GM18505 (cell line): ENCODE measurements at regions not wholly inside any gene's neighbourhood (a gene's known extent, or its start where the extent isn't known, plus 50 kb on each side); places are given as distances from the start of the nearest gene placed in this dataset.
"Not testable (repeated sequence)": the region's sequence is repeated elsewhere in the genome, so short reads cannot be mapped to it uniquely, and the experiment has no call there.

Experiments
- ATAC-seq: cut with Tn5 transposase; IDR thresholded peaks from one replicate; pipeline ENCODE4 v1.9.1; 2021; ENCODE audit not compliant: unreplicated experiment
- POLR2A ChIP-seq: IDR thresholded peaks from 4 replicates; pipeline ENCODE4 v1.6.1; 2011; ENCODE audit warnings: borderline replicate concordance; ENCODE audit not compliant: insufficient read depth, insufficient read length; ENCODE audit errors: extremely low read depth

DNA sequence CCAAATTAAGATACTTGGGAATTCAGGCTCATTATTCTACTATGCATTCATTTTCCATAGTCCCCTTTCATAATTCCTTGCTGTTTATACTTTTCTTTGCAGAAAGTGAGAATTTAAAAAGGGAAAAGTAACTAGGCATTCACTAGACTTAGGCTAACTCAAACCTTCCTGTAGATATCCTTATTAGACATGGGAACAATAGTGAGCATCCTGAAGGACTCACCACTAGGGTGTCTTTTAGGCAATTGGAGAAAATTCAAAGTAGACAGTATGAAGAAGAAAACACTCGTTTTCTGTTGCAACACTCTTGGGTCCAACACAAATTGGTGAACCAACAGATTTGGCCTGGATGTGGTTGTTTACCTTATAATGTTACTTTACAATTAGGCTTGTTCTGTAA is 213.2 kb upstream of the GRIN3A start:
- no peak for TF ChIP-seq POLR2A
- no peak for ATAC-seq

DNA sequence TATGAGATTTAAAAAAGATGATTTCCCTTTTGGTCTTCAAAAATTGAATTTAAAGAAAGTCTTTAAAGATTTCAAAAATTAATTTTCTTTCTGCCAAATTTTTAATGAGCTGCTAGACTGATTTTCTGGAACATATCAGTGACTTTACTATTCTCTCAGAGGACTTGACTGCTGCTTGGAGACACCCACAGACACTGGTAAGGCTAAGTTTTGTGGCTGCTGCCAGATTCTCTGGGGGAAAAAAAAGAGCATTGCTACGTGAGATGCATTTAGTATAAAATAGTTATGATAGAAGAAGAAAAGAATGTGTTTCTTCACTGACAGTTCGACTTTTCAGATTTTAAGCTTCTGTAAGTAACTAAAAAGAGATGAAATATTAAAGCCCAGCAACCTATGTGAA is 193.3 kb upstream of the GRIN3A start:
- no peak for TF ChIP-seq POLR2A

DNA sequence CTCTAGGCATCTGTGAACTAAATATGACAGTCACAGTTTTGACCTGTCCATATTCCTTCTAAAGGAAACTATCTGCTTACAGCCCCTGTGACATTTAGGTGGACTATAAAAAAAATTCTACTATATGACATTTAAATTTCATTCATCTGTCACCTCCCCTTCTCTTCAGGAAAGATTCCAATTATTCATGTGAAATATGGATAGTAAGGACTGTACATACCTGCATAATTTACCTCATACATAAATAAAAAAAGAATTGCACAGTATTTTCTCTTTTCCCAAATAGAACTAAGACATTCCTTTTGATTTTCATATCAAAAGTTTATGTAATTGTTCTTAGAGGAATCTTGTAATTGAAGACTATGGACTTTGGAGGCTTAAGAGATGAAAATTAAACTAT is 192.3 kb upstream of the GRIN3A start:
- no peak for TF ChIP-seq POLR2A
- ATAC-seq: no peak

More for the DNA sequence above, 193.3 kb upstream of the GRIN3A start:
- no peak for ATAC-seq

DNA sequence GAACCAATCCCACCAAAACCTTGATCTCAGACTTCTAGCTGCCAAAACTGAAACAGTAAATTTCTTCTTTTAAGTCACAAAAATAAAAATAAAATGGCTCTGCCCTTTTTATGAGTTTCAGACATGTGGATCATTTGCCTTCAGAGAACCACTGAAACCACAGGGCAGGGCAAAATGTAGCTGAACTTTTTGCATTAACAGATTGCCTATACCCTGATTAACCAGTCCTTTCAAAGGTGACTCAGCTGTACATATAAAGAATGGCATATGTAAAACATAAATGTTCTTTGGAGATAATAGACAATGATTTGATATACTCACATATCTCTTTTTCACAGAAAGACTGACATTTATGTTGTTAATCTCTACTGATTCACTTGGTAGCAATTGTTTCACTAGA is 187.1 kb upstream of the GRIN3A start:
- TF ChIP-seq POLR2A: no peak
- no peak for ATAC-seq

DNA sequence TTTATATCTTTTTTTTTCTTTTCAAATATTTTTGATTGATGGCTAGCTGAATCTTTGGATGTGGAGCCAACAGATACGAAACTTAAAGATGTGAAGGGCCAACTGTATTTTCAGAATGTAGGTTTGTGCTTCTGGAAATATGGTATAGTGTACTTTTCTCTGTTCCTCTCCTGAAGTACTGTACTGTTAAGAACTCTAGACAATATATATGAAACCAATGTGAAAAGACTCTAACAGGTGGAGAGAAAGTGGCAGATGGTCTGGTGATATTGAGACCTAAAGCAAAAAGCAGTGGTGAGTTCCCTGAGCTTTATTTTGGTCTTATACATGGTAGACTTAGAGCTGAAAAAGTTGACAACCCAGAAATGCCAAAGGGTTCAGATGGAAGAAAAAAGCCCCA is 185.0 kb upstream of the GRIN3A start:
- TF ChIP-seq POLR2A: no peak
- ATAC-seq: no peak

DNA sequence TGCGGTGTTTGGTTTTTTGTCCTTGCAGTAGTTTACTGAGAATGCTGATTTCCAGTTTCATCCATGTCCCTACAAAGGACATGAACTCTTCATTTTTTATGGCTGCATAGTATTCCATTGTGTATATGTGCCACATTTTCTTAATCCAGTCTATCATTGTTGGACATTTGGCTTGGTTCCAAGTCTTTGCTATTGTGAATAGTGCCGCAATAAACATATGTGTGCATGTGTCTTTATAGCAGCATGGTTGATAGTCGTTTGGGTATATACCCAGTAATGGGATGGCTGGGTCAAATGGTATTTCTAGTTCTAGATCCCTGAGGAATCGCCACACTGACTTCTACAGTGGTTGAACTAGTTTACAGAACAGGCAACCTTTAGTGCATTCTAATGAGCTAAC is 178.5 kb upstream of the GRIN3A start:
- not testable (repeated sequence) for ATAC-seq

DNA sequence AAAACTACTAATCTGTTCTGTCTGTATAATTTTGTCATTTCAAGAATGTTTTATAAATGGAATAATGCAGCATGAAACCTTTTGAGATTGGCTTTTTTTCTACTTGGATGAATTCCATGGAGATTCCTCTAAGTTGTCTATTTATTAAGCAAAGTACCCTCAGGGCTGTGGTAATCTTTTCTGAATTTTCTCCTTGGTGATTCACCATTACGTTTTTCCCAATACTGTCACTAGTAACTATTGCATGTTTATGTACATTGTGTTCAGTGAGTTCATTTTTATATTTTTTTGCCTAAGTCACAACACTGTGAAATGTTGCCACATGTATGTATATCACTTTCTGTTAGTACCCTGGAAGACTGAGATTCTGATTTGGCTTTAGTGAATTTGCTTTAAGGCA is 177.0 kb upstream of the GRIN3A start:
- no peak for TF ChIP-seq POLR2A
- ATAC-seq: no peak

DNA sequence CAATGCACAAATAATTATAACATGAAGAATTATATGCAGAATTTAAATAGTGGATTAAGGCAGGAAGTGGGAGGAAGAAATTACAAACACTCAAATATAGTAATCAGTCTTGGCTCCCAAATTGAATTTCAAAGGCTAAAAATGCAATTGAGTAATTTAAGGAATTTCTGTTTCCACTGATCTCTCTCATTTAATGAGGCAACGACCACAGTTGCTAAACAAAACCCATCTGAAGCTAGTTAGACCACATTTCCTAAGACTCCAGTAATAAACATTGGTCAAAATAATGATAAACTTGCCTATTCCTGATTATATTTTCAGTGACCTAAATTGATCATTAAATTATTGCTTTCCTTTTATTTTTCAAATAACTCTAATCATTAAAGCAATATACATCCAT is 174.3 kb upstream of the GRIN3A start:
- ATAC-seq: no peak
- TF ChIP-seq POLR2A: no peak

DNA sequence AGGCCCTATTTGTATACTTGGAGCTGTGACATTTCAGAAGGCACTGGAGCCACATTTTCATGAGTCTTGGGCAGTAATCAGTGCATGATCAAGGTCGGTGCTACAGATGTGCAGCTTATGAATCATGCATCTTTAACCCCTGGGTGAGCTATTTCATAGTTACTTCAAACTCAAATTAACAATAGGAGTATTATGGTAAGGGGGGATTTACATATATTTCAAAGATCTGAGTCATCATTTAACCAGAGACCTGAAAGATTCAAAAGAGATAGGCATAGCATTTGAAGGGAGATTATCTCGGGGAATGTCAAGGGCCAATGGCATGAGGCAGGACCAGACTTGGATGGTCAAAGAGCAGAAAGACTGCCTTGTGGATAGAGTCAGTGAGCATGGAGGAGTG is 169.0 kb upstream of the GRIN3A start:
- no peak for ATAC-seq
- no peak for TF ChIP-seq POLR2A

DNA sequence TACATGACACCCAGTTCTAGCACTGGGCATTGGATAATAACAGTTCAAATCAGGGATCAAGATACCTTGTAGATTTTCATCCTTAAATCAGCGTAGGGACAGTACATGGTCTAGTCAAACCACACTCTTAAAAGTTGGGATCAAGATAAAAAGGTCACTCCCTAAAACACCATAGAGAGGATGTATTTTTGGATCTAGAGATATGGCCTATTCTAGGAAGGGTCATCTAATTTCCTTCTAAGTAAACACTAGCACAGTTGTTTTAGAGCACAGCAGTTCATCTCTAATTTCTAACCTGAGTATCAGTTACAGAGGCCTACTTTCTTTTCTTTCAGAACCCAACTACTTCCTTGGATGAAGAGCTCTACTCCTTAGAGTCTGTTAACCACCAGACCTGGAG is 166.4 kb upstream of the GRIN3A start:
- ATAC-seq: no peak

DNA sequence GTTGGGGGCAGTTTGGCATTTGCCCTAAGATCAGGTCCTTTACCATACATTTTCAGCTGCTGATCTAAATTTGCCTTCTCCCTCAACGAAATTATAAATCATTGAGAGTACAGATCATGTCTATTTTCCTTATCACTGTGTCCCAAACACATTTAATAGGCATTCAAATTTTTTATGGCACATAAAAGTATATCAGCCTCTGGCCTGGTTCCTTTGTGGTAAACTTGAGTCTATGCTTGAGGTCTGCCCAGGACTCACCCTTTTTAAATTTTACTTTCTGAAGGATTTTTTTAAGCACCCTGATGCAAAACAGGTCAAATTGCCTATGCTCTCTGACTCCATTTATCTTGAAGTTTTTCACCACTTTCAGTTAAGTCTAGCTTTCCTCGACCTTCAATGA is 163.6 kb upstream of the GRIN3A start:
- no peak for ATAC-seq
- TF ChIP-seq POLR2A: no peak

More for the DNA sequence above, 166.4 kb upstream of the GRIN3A start:
- TF ChIP-seq POLR2A: no peak

DNA sequence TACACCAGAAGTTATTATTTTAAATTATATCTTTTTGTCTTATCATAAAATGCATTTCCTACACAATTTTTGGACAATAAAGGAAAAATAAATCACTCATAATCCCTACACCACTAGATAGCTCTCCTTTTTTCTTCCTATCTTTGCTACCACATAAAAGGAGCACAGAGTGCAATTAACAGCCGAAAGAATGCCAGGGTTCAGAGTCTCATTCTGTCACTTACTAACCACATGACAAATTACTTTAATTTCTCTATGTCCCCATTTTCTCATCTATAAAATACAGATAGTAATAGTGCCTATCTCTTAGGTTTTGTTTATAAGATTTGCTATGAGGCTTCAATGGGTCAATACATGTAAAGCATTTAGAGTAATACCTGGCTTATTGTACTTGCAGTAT is 158.7 kb upstream of the GRIN3A start:
- TF ChIP-seq POLR2A: no peak
- no peak for ATAC-seq

DNA sequence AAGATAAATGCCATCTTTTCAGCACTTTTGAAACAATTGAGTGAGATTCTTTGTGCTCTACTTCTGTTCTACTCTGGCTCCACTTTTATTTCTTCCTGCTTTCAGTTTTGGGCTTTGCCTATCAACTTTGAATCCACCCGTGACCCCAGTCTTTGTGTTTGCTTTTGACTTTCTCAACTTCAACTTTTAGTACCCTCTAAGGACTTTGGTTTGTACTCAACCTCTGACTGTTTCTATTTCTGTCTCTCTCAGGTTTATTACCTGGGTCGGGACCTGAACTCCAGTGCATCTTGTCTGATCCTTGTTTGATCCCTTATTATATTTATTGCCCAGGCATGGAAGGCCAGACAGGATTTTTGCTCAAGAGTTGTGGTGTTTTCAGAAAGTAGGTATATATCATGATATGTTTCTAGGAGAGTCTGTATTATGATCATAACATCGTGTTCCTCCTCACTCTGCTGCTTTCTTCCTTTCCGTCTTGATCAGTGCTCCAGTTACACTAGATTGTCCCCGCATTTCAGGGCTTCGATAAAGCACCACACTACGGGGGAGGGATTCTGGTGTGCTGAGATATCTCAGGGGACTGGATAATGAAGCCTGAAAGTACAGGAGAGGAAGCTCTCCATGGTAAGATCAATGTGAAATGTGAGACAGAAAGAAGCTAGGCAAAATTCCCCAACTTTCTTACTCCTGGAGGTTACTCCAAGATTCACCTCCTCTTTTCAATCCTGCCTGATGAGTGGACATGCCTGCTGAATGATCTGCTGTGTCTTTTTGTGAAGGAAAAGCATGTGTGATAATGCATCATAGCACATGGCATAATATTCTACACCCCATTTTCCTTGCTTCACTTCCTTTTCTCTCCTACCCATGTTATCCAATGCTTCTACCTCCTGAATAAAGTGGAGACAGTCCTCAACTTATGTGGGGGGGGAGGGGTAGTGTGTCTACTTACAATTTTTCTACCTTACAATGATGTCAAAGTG is 155.5 kb upstream of the GRIN3A start:
- TF ChIP-seq POLR2A: no peak
- no peak for ATAC-seq

DNA sequence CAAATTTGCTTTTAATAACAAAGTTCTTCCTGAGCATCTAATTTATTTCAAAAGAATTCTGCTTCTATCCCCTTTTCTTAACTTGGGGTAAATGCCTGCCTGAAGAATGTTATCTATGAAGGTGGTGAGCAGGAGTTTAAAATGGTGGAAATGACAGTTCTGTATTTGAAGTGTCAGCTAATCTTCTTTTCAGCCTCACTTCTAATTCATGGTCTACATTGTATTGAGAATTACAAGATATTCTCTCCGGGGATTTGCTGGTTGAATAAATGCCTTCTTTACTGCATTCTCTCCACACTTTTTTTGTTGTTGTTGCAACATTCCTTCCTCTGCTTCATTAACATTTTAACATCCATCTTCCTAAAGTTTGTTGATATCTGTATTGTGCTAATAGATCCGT is 143.1 kb upstream of the GRIN3A start:
- no peak for TF ChIP-seq POLR2A
- no peak for ATAC-seq
